GM18505 (cell line): ENCODE measurements at regions not wholly inside any gene's neighbourhood (a gene's known extent, or its start where the extent isn't known, plus 50 kb on each side); places are given as distances from the start of the nearest gene placed in this dataset.
"Not testable (repeated sequence)": the region's sequence is repeated elsewhere in the genome, so short reads cannot be mapped to it uniquely, and the experiment has no call there.

Experiments
- ATAC-seq: cut with Tn5 transposase; IDR thresholded peaks from one replicate; pipeline ENCODE4 v1.9.1; 2021; ENCODE audit not compliant: unreplicated experiment
- POLR2A ChIP-seq: IDR thresholded peaks from 4 replicates; pipeline ENCODE4 v1.6.1; 2011; ENCODE audit warnings: borderline replicate concordance; ENCODE audit not compliant: insufficient read depth, insufficient read length; ENCODE audit errors: extremely low read depth

DNA sequence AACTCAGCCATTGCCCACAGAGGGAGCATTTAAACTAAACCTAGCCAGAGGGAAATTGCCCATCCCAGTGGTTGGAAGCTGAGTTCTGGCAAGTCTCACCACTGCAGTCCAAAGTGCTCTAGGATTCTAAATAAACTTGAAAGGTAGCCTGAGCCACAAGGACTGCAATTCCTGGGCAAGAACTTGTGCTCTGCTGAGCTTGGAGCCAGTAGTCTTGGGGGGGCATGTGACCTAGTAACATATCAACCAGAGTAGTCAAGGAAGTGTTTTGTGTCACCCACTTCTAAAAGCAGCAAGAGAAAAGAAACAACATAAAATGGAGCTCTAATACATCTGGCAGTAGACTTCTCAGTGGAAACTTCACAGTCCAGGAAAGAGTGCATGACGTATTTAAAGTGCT is 167.0 kb downstream of the PTH2R start:
- TF ChIP-seq POLR2A, result no peak
- no peak for ATAC-seq

DNA sequence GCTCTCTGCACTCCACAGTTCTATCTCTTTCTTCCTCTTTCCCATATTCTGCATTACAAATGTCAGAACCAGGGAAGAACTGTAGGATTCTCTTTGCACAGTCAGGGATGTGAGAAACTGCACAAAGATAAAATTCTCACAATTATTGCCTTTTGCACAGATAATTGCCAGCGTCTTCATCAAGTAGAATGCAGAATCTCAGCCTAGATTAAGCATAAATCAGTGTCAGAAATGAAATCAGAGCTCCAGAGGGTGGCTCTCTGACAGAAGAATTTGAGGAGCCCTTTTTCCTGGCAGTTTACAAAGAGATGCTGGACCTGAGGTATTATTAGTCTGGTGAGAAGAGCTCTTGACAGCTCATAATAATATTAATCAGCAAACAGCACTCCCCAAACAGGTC is 173.1 kb downstream of the PTH2R start:
- no peak for TF ChIP-seq POLR2A
- no peak for ATAC-seq

DNA sequence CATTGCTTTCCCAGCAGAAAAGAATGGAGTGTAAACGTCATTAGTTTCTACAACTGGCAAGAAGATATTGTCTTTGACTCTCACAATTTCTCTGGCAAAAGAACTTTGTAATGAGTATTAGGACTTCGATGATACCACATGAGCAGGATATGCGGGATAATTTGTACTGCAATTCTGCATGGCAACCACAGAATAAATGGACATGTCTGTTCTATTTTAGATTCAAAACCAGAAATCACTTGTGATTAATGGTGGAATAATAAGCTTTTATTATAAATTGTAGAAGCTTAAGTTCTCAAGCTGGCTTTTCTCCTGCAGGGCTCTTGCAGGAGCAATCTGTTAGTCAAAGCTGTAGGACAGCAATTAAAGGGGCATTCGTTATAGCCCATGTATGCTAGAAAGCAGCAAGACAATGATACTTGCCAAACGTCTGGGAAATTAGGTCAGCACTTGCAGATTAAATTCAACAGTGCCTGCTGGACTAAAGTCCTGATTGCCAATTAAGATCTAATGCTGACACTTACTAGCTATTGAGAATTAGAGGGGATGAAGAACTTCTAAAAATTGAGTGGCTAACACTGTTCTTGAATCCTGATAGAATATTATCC is 177.9 kb downstream of the PTH2R start:
- ATAC-seq, result no peak
- TF ChIP-seq POLR2A, result no peak

DNA sequence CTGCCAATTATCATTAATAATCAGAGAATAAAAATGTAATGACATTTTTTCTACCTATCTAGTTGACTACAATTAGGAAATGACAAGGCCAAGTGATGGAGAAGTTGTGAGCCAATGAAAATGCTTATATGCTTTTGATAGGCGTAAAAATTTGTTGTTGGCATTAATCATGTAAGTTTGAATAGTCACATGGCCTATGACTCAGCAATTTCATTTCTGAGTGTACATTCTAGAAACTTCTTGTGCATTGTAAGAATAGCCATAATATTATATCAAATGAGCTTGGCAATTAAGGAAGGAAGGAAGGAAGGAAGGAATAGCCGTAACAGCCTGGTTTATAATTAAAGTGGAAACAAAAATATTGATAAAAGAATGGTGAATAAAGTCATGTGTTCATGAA is 179.9 kb downstream of the PTH2R start:
- no peak for TF ChIP-seq POLR2A

DNA sequence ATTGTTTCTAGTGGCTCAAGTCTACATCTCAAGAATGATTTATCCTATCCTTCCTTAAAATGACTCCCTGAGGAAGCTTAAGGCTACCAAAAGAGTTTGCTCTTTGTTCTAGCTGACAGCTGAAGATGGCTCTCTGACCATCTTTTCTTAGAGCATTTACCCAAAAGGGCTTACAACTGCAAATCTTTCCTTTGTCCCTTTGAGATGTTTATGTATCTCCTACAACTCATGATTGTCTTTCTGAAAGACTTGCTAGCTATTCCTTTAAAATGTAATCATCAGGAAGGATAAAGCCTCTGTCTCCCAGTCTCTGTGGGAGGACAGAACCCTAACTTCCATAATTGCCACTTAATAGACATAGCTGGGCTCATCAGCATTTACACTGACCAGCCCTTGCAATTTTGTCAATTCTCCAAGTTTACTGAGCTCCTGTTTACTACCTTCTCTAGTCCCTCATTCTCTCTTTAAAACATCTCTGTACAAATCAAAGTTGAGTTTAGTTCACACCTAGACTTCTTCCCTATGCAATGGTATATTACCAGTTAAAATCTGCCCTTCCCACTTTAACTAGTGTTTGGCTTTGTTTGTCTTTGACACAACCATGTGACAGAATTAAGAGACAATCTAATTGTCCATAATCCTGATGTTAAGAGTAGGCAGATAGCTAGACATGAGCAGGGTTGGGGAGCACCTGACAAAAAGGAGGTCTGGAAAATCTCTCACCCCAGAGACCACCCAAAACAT is 188.2 kb downstream of the PTH2R start:
- no peak for ATAC-seq
- no peak for TF ChIP-seq POLR2A

More for the DNA sequence above, 179.9 kb downstream of the PTH2R start:
- ATAC-seq, result no peak

DNA sequence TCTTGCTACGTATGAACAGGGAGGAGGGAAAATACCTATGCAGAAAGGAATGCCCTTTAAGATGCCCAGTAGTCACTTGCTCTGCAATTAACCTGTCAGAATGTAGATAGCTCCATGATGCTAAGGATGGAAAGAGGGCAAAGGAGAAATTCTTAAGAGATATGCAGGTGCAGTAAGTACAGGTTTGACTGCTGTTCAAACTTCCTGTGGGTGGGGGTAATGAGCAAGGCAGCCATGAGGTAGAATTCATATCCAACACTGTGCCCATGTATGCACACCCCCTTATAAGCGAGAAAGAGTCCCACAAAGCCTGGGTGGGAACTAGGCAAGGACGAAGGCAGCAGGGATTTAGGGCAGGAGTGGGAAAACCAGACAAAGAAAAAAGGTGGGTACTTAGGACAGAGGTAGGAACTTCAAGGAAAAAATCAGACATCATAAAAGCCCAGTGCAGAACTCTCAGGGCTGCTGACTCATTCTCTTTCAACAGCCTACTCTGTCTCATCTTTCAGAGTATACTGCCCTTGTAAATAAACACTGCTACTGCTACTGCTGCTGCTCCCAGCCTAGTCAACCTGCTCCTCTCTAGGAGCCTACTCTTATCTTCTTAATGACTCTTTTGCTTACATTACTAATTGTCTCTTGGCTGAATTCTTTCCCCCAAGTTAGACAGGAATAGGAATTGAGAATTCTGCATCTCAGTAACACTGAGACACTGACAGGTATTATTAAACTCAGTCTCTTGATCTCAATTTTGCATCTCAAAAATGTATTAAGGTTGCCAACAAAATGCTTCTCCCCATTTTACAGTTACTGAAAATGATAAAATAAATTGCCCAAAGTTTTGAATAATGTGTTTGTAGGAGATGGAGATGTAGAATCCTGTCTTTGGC is 189.0 kb downstream of the PTH2R start:
- TF ChIP-seq POLR2A, result no peak
- no peak for ATAC-seq

DNA sequence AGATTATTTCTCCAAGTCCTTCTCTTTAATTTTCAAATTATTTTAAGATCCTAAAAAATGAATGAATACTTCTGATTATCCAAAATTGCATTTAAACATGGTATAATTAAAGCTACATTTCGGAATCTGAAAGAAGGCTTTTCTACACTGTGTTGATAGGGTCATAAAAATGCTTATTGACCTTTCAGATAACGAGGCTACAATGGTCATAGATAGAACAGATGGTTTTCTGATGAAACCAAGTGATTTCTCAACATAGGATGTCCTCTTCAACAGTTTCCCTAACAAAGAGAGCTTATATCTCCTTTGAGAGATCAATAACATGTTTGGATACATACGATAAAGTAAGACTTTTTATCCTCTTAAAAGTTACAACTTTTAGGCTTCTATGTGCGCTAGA is 201.1 kb downstream of the PTH2R start:
- ATAC-seq, result no peak
- no peak for TF ChIP-seq POLR2A

DNA sequence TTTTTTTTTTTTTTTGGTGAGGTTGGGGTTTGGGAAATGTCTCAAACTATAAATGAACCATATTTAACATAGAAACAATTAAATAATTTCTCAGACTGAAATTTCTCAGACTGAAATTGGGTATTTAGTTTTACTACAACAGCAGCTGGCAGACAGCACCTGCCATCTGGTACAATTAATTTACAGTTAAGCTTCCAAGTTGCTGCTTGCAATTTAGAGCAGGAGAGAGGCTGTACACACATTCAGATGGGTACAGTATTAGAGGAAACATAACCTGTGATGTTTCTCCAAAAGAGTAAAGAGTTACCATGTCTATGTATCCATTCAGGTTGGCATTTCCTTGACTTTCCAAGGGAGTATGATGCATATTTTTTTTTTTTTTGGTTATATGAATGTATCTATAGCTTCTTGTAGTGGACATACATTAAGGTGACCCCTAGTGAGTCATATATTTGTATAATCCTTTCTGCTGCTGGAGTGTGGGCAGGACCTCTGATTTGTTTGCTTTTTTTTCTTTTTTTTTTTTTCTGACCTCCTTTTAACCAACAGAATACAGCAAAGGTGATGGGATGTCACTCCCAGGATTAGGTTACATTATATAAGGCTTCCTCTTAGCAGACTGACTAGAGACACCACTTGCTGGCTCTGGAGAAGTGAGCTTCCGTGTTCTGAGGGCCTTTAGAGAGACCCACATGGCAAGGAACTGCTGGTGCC is 201.7 kb downstream of the PTH2R start:
- TF ChIP-seq POLR2A, result no peak
- ATAC-seq, result no peak

DNA sequence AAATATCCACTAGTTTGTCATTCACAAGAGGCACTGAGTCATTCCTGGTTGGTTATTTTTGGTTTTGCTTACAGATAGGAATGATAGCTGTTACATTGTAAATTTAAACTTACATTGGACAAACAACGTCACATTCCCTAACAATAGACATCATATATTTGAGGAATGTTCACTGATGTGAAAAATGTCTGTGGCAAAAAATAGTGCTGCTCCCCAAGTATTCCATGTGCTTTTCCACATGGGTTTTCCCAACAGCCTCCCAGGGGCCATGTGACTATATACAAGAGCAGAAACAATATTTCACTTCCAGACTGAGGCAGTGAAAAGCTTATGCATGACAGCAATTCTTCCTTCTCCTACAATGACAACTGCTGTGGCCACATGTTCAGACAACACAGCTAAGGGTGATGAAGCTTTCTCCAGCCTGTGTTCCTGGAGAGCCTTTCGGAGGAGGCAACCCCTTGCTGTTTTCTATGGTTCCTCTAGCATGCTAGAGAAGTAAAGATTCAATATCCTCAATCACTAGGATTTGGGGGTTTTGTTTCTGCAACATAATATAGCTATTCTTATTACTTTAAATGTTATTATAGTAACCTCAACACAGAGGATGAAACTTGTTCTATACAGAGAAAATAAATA is 202.7 kb downstream of the PTH2R start:
- ATAC-seq, result no peak
- no peak for TF ChIP-seq POLR2A

DNA sequence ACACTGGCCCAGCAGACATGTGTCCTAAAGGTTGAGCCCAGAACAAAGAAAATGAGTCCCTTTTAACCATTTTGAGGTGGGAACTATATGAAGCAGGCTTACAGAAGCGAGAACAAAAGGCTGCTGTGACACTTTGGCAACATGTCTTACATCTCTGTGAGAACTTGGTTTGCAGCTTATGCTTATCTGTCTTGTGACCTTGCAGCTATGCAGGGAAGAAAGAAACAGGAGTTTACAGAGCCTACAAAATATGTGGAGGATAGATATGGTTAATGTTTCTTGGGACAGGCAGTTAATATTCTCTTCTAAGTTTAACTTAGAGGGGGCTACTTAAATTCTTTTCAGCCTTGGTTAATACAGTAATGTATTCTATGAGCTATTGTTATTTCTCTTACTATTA is 209.1 kb downstream of the PTH2R start:
- not testable (repeated sequence) for ATAC-seq

DNA sequence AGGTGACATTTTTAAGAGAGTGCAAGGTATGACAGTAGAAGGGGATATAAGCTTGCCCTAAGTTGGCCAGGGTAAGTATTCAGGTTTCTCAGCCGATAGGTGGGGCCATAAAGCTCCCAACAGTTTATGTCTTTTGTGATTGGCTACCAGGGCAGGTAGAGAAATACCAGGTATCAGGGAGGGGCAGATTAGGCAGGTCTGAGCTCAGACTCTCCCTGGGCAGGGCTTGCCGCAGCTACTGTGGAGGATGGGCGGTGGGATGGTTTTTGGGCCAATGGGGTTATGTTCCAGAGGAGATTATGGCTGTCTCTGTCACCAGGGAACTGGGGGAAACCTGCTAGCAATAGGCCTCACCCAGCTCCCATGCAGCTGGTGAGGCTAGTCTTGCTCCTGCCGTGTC is 211.6 kb downstream of the PTH2R start:
- ATAC-seq, result no peak

DNA sequence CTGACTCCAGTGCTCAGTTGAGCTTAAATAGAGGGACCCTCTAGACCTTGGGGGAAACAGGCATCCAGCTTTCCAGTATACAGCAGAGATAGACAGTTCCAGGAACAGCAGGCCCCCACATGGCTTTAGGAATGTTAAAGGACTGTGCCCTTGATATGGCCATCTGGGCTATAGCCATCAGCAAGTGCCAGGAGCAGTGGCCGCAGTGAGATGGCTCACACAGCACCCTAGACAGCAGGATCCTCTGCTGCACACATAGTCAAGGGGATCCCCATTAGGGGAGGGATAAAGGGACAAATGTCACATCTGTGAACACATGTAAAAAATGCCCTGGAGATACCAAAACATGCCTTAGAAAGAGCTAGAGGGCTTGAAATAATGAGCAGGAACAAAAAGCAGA is 213.4 kb downstream of the PTH2R start:
- TF ChIP-seq POLR2A, result no peak
- no peak for ATAC-seq

More for the DNA sequence above, 211.6 kb downstream of the PTH2R start:
- no peak for TF ChIP-seq POLR2A

DNA sequence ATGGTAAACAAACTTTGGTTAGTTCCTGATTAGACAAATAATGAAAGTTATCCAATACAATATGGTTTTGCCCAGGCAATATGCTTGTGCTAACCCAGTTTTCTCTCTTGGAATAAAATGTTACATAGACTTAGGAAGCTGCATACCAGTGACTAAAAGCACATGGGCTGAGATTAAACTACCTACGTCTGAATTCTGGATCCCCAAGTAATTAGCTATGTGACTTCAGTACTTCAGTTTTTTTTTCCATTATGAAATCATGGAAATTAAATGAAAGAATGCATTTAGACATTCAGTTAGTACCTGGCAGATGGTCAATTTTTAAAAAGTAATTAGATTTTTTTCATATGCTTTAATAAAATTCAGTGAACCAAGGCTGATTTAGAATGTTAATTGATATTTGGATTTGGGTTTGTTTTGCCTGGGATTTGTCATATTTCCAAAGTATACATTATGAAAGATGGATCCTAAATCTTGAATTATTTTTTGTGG is 213.9 kb downstream of the PTH2R start:
- no peak for TF ChIP-seq POLR2A
- ATAC-seq, result no peak

DNA sequence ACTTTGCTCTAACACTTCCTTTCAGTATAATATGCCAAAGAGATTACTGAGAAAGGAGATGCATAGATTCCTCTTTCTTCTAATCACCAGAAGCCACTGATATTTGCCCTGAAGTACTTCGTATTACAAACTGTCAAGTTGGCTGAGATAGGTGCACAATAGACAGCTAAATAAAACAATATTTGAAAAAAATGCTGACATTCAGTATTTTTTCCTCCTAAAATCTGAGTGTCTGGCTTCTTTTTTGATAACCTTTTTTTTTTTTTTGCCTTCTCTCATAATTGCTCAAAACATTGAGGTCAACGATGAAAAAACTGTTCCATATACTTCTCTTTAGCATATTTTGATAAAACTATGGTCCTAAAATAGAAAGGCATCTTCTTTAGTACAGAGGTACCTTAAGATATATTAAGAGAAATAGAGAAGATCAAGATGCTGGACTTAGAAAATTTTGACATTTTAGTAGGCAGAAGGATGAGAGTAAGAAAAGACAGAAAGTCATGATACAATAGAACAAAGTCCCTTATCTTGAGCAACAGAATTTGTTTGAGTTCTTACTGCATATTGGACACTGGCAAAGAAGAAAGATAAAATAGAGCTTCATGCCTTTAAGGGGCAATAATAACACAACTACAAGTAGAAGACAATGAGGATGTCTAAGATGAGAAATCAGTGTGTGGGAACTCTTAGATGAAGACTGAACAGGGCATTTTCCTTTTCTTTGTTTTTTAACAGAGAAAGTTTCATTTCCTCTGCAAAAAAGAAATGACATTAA is 220.7 kb downstream of the PTH2R start:
- ATAC-seq, result no peak
- TF ChIP-seq POLR2A, result no peak
